ENCODE measurements at regions not wholly inside any gene's neighbourhood (a gene's known extent, or its start where the extent isn't known, plus 50 kb on each side); places are given as distances from the start of the nearest gene placed in this dataset.

DNA sequence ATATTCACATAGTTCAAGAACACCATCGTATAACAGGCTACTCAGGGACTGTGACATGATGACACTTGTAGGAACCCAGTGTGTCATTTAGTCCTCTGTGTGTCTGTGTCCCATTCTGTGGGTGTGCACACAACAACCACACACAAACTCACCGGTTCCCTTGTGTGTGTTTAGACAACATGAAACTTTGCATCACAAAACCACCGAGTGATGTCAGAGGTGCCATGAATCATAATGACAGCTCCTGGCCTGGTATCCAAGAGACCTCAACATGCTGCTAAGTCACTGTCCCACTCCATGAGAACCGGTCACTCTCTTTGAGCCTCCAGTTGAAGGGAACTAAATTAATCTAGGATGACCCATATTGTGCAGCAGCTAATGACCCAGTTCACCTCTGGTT lies 421.3 kb downstream of the PREX1 start:
- BruUV-seq (replicated peaks): no TSS peak
- ChIA-PET POLR2A (no interaction called here), CTCF (interaction anchor here (0.7 kb wide), 1 partner anchor 229 kb away, joined by 3 read pairs; no protein-coding TSS in a partner anchor)
- Mint-ChIP-seq H3K27ac (ENCODE audit: low read depth, unreplicated experiment) (no peak overlapping the region), H3K4me3 (ENCODE audit: unreplicated experiment) (no peak overlapping the region), H3K4me1 (ENCODE audit: insufficient read depth, unreplicated experiment) (no peaks in the 10 kb centered on the region), H3K27me3 (ENCODE audit: insufficient read depth, unreplicated experiment) (peaks cover 82% of the 10 kb centered on the region), H3K9me3 (ENCODE audit: unreplicated experiment) (no peaks in the 10 kb centered on the region), H3K36me3 (ENCODE audit: insufficient read depth, unreplicated experiment) (no peaks in the 10 kb centered on the region)
- TF ChIP-seq, protein P1, sequence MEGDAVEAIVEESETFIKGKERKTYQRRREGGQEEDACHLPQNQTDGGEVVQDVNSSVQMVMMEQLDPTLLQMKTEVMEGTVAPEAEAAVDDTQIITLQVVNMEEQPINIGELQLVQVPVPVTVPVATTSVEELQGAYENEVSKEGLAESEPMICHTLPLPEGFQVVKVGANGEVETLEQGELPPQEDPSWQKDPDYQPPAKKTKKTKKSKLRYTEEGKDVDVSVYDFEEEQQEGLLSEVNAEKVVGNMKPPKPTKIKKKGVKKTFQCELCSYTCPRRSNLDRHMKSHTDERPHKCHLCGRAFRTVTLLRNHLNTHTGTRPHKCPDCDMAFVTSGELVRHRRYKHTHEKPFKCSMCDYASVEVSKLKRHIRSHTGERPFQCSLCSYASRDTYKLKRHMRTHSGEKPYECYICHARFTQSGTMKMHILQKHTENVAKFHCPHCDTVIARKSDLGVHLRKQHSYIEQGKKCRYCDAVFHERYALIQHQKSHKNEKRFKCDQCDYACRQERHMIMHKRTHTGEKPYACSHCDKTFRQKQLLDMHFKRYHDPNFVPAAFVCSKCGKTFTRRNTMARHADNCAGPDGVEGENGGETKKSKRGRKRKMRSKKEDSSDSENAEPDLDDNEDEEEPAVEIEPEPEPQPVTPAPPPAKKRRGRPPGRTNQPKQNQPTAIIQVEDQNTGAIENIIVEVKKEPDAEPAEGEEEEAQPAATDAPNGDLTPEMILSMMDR (IDR thresholded peaks at IDR 0.05; ENCODE audit: unreplicated experiment): no peak
- intact Hi-C loops (cut with micrococcal nuclease): no loop called here
- DNase-seq (ENCODE audit: unreplicated experiment): no peak

DNA sequence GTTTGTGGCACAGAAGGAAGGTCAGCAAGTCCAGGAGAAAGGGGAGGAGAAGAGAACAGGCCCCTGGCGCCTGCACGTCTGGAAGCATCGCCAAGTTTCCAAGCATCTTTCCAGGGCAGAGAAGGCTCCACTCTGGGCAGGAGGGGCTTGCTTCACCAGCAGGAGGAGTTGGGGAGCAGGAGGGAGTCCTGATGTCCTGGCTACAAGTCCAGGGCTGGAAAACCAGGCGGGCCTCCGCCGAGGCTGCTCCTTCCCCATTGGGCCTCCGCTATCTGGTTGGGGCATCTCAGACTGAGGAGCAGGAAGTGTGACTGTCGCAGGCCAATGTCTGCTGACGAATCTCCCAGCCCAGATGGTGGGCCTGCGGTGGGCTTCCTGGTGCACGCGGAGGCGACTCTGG lies 421.9 kb downstream of the PREX1 start:
- BruUV-seq (replicated peaks): no TSS peak
- Mint-ChIP-seq H3K4me3 (ENCODE audit: unreplicated experiment) (no peak overlapping the region), H3K4me1 (ENCODE audit: insufficient read depth, unreplicated experiment) (no peaks in the 10 kb centered on the region), H3K27ac (ENCODE audit: low read depth, unreplicated experiment) (no peak overlapping the region), H3K27me3 (ENCODE audit: insufficient read depth, unreplicated experiment) (peaks cover 82% of the 10 kb centered on the region), H3K36me3 (ENCODE audit: insufficient read depth, unreplicated experiment) (no peaks in the 10 kb centered on the region), H3K9me3 (ENCODE audit: unreplicated experiment) (no peaks in the 10 kb centered on the region)
- TF ChIP-seq, protein P1 (IDR thresholded peaks at IDR 0.05; ENCODE audit: unreplicated experiment): no peak
- POLR2A ChIA-PET: no interaction called here
- intact Hi-C loops (cut with micrococcal nuclease): no loop called here
- CTCF ChIA-PET: no interaction called here
- no peak for DNase-seq (ENCODE audit: unreplicated experiment)

DNA sequence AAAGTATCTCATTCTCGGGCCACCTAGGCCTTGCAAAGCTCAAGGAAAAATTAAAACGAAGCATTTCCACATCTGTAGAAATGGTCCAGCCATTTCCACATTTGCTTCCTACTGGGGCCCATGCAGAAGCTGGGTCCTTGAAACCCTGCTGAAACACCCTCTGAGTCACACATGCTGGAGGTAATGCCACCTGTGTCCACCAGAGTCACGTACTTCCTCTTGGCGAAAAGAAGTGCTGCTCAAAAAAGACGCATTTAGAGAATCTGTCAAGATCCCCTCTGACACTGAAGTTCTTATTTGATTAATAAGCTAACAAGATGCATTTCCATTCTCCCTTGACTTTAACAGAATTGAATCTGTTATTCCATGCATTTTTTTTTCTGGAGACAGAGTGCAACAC lies 423.2 kb downstream of the PREX1 start:
- Mint-ChIP-seq H3K36me3 (ENCODE audit: insufficient read depth, unreplicated experiment) (no peaks in the 10 kb centered on the region), H3K4me1 (ENCODE audit: insufficient read depth, unreplicated experiment) (no peaks in the 10 kb centered on the region), H3K4me3 (ENCODE audit: unreplicated experiment) (no peak overlapping the region), H3K27me3 (ENCODE audit: insufficient read depth, unreplicated experiment) (peaks cover 82% of the 10 kb centered on the region), H3K9me3 (ENCODE audit: unreplicated experiment) (no peaks in the 10 kb centered on the region), H3K27ac (ENCODE audit: low read depth, unreplicated experiment) (no peak overlapping the region)
- intact Hi-C loops (cut with micrococcal nuclease): no loop called here
- POLR2A ChIA-PET: interaction anchor here (1.0 kb wide), 1 partner anchor 10 kb away, joined by 3 read pairs; no protein-coding TSS in a partner anchor
- peak; percentile 6 for DNase-seq (ENCODE audit: unreplicated experiment)
- CTCF ChIA-PET: interaction anchor here (0.6 to 1.2 kb wide), 2 partner anchors 174 to 216 kb away, joined by 3 read pairs; no protein-coding TSS in a partner anchor
- TF ChIP-seq, protein P1 (IDR thresholded peaks at IDR 0.05; ENCODE audit: unreplicated experiment): no peak
- BruUV-seq (replicated peaks): no TSS peak

DNA sequence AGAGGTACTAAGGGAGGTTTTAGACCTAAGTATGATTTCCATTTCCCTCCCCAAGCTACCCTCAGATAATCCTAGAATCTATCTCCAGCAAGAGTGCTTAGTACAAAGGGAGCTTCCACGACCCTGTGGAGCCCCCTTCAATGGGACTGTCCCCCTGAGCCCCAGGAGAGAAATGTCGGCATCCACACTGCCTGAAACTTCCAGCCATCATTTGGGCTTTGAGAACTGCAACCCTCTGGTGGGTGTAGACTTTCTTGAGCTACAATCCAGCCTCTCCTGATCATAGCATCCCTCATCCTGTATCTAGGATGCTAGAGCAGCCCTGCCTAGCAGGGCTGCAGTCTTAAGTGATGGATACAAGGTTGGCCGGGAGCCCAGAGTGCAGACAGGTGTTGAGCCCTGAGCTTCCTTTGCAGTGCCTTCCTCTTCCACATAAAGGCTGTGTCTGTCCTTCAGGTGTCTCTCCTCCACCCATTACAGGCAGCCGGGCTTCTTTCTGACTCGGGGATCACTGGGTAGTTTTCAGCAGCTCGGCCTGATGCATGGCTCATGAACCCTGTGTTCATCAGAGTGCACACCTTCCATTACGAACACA lies 424.5 kb downstream of the PREX1 start:
- TF ChIP-seq, protein P1 (IDR thresholded peaks at IDR 0.05; ENCODE audit: unreplicated experiment): no peak
- no peak overlapping the region for H3K4me3 Mint-ChIP-seq (ENCODE audit: unreplicated experiment)
- H3K27me3 Mint-ChIP-seq (ENCODE audit: insufficient read depth, unreplicated experiment): peaks cover 80% of the 10 kb centered on the region
- H3K4me1 Mint-ChIP-seq (ENCODE audit: insufficient read depth, unreplicated experiment): no peaks in the 10 kb centered on the region
- no TSS peak for BruUV-seq (replicated peaks)
- no peaks in the 10 kb centered on the region for H3K36me3 Mint-ChIP-seq (ENCODE audit: insufficient read depth, unreplicated experiment)
- intact Hi-C loops (cut with micrococcal nuclease): no loop called here
- ChIA-PET POLR2A (interaction anchor here (0.6 kb wide), 1 partner anchor 20 kb away, joined by 4 read pairs; no protein-coding TSS in a partner anchor), CTCF (interaction anchor here (0.8 kb wide), 2 partner anchors 16 to 502 kb away, joined by 3 to 4 read pairs; no protein-coding TSS in a partner anchor)
- no peak for DNase-seq (ENCODE audit: unreplicated experiment)
- no peaks in the 10 kb centered on the region for H3K9me3 Mint-ChIP-seq (ENCODE audit: unreplicated experiment)
- H3K27ac Mint-ChIP-seq (ENCODE audit: low read depth, unreplicated experiment): no peak overlapping the region

Measured in MCF 10A (cell line).